Ascending aorta (tissue), 2 donors: ENCODE measurements at regions not wholly inside any gene's neighbourhood (a gene's known extent, or its start where the extent isn't known, plus 50 kb on each side); places are given as distances from the start of the nearest gene placed in this dataset.

ENCODE experiments used
- DNase-seq, 2 donors: peaks; one replicate each; pipeline ENCODE4 v3.0.0-alpha.2; 2019; ENCODE audit warnings: low spot score in 2 of 2
- H3K27ac ChIP-seq, 2 donors: fragments of 200-600 bp; sonication (generic); one replicate each; pipeline ENCODE4 v1.5.1; 2016 to 2017; ENCODE audit warnings: mild to moderate bottlenecking in 1 of 2
- H3K27me3 ChIP-seq: fragments of 200-600 bp; sonication (generic); one replicate; pipeline ENCODE4 v1.5.1; 2017
- H3K36me3 ChIP-seq, 2 donors: fragments of 200-600 bp; sonication (generic); one replicate each; pipeline ENCODE4 v1.5.1; 2016
- H3K4me1 ChIP-seq, 2 donors: fragments of 200-600 bp; sonication (generic); one replicate each; pipeline ENCODE4 v1.5.1; 2016 to 2017; ENCODE audit warnings: mild to moderate bottlenecking in 1 of 2
- H3K4me3 ChIP-seq, 2 donors: fragments of 200-600 bp; sonication (generic); one replicate each; pipeline ENCODE4 v1.5.1; 2016 to 2017; ENCODE audit warnings: mild to moderate bottlenecking in 1 of 2
- H3K9me3 ChIP-seq, 2 donors: fragments of 200-600 bp; sonication (generic); one replicate each; pipeline ENCODE4 v1.5.1; 2016
- intact Hi-C: fragments of 100-400 bp; cut with DNase I; formaldehyde crosslinking; loops from one replicate; pipeline ENCODE4 v1.15.1; 2023
- TF ChIP-seq, protein P1 (sequence below), 3 experiments: fragments of 200-600 bp in 2 of 3; fragments of 450-650 bp in 1 of 3; sonication (generic) in 2 of 3; IDR thresholded peaks; one replicate each; pipeline ENCODE4 v1.5.1; 2016 to 2019; ENCODE audit warnings: antibody characterized with exemption in 3 of 3, mild to moderate bottlenecking in 1 of 3, moderate library complexity in 1 of 3

DNA sequence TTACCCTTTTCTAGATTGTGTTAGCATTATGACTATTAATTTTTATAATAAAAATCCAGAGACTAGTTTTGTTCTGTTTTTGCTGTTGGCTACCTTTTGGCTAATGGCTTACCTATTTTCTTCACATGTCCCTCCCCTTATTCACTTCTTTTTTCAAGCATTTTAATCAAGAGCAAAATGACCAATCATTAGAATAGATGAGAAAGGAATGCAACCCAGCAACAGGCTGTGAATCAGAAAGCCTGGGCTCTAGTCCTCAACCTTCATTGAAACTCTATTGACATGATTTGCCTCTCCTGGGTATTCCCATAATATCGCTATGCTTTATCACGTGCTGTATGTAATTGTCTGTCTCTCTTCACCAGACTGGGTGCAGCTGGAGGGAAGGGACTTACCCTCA is 370.1 kb downstream of the IRS1 start:
- no peak for DNase-seq
- intact Hi-C loops, result no loop called here
- TF ChIP-seq, protein P1, sequence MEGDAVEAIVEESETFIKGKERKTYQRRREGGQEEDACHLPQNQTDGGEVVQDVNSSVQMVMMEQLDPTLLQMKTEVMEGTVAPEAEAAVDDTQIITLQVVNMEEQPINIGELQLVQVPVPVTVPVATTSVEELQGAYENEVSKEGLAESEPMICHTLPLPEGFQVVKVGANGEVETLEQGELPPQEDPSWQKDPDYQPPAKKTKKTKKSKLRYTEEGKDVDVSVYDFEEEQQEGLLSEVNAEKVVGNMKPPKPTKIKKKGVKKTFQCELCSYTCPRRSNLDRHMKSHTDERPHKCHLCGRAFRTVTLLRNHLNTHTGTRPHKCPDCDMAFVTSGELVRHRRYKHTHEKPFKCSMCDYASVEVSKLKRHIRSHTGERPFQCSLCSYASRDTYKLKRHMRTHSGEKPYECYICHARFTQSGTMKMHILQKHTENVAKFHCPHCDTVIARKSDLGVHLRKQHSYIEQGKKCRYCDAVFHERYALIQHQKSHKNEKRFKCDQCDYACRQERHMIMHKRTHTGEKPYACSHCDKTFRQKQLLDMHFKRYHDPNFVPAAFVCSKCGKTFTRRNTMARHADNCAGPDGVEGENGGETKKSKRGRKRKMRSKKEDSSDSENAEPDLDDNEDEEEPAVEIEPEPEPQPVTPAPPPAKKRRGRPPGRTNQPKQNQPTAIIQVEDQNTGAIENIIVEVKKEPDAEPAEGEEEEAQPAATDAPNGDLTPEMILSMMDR (IDR thresholded peaks at IDR 0.05), result no peak

GRCh38 chr2:226427538-226428307 is 371.9 kb downstream of the IRS1 start:
- H3K9me3 ChIP-seq, result no peaks in the 10 kb centered on the region
- TF ChIP-seq, protein P1 (IDR thresholded peaks at IDR 0.05), result no peak
- no peaks in the 10 kb centered on the region for H3K36me3 ChIP-seq
- no peaks in the 10 kb centered on the region for H3K27me3 ChIP-seq
- H3K4me3 ChIP-seq, result no peak overlapping the region
- no peaks in the 10 kb centered on the region for H3K4me1 ChIP-seq
- intact Hi-C loops, result no loop called here
- H3K27ac ChIP-seq, result no peak overlapping the region
- no peak for DNase-seq

More for the DNA sequence above, 370.1 kb downstream of the IRS1 start:
- Histone ChIP-seq H3K36me3 (no peaks in the 10 kb centered on the region), H3K4me1 (no peaks in the 10 kb centered on the region), H3K27ac (no peak overlapping the region), H3K4me3 (no peak overlapping the region), H3K9me3 (no peaks in the 10 kb centered on the region), H3K27me3 (no peaks in the 10 kb centered on the region)

GRCh38 chr2:226426292-226426736 is 373.3 kb downstream of the IRS1 start:
- no peak overlapping the region for H3K27ac ChIP-seq
- H3K4me3 ChIP-seq, result no peak overlapping the region
- intact Hi-C loops, result no loop called here
- H3K36me3 ChIP-seq, result no peaks in the 10 kb centered on the region
- DNase-seq, result no peak
- H3K4me1 ChIP-seq, result no peaks in the 10 kb centered on the region
- no peaks in the 10 kb centered on the region for H3K27me3 ChIP-seq
- no peaks in the 10 kb centered on the region for H3K9me3 ChIP-seq
- TF ChIP-seq, protein P1 (IDR thresholded peaks at IDR 0.05), result no peak

- Histone ChIP-seq H3K4me3 (no peak overlapping the region), H3K9me3 (no peaks in the 10 kb centered on the region), H3K27ac (no peak overlapping the region), H3K36me3 (no peaks in the 10 kb centered on the region), H3K27me3 (no peaks in the 10 kb centered on the region), H3K4me1 (no peaks in the 10 kb centered on the region)
- intact Hi-C loops, result no loop called here
- no peak for DNase-seq
- TF ChIP-seq, protein P1 (IDR thresholded peaks at IDR 0.05), result no peak
Observed at GRCh38 chr2:226424971-226425370, 374.6 kb downstream of the IRS1 start.

DNA sequence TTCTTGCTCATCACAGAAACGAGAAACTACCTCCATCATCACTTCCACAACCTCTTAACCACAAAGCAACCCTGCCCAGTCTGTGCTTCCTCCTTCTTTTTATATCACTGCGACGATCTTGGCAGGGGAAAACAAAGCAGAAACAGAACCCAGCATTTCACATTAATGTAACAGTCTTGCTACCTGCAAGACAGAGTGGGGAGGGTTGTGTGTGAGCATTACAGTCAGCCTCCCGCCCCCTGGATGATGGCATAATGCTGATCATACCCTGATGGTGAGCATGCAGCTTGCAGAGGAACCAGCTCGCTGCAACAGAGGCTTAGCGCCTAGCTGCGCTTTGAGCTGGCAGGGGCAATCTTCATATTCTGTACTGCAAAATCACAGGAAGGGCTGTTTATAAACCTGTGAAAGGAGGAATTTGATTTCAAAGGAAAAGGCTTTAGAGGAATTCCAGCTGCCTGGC is 376.1 kb downstream of the IRS1 start:
- DNase-seq, result no peak
- Histone ChIP-seq H3K27ac (no peak overlapping the region), H3K4me3 (no peak overlapping the region), H3K36me3 (no peaks in the 10 kb centered on the region), H3K27me3 (no peaks in the 10 kb centered on the region), H3K9me3 (no peaks in the 10 kb centered on the region), H3K4me1 (no peaks in the 10 kb centered on the region)
- intact Hi-C loops, result no loop called here
- TF ChIP-seq, protein P1 (IDR thresholded peaks at IDR 0.05), result no peak
